Heart left ventricle (tissue), 16 donors: ENCODE measurements at regions not wholly inside any gene's neighbourhood (a gene's known extent, or its start where the extent isn't known, plus 50 kb on each side); places are given as distances from the start of the nearest gene placed in this dataset.
"Not testable (repeated sequence)": the region's sequence is repeated elsewhere in the genome, so short reads cannot be mapped to it uniquely, and the experiment has no call there.

Source experiments
- ATAC-seq, 4 donors: fragments of 200-7000 bp; cut with Tn5 transposase; one replicate each; pipeline ENCODE4 v1.9.1; 2020 to 2022; ENCODE audit warnings: moderate library complexity in 4 of 4, mild to moderate bottlenecking in 3 of 4, moderate number of reproducible peaks in 1 of 4
- DNase-seq, 5 donors: peaks; one replicate each; pipeline ENCODE4 v3.0.0-alpha.2; 2020
- H3K27ac ChIP-seq, 12 donors: fragments of 200-600 bp; sonication (generic) in 4 of 12; one replicate each; pipeline versions ENCODE4 v1.5.0 to v1.8.0; 2016 to 2022; ENCODE audit warnings: mild to moderate bottlenecking in 2 of 12
- H3K27me3 ChIP-seq, 9 donors: fragments of 200-600 bp; sonication (generic) in 2 of 9; one replicate each; pipeline versions ENCODE4 v1.5.1 to v1.8.0; 2016 to 2022; ENCODE audit warnings: mild to moderate bottlenecking in 3 of 9
- H3K36me3 ChIP-seq, 9 donors: fragments of 200-600 bp; sonication (generic) in 2 of 9; one replicate each; pipeline versions ENCODE4 v1.5.0 to v1.8.0; 2018 to 2022; ENCODE audit warnings: mild to moderate bottlenecking in 2 of 9
- H3K4me1 ChIP-seq, 12 donors: fragments of 200-600 bp; sonication (generic) in 4 of 12; one replicate each; pipeline versions ENCODE4 v1.5.0 to v1.8.0; 2016 to 2022; ENCODE audit warnings: mild to moderate bottlenecking in 3 of 12
- H3K4me3 ChIP-seq, 12 donors: fragments of 200-600 bp; sonication (generic) in 4 of 12; one replicate each; pipeline versions ENCODE4 v1.5.0 to v1.8.0; 2017 to 2022; ENCODE audit warnings: mild to moderate bottlenecking in 9 of 12, moderate library complexity in 4 of 12
- H3K9me3 ChIP-seq, 12 donors: fragments of 200-600 bp; sonication (generic) in 4 of 12; one replicate each; pipeline versions ENCODE4 v1.5.0 to v1.8.0; 2016 to 2022; ENCODE audit warnings: mild to moderate bottlenecking in 1 of 12
- CTCF ChIP-seq, 12 donors: fragments of 200-600 bp; sonication (generic) in 4 of 12; IDR thresholded peaks; one replicate each; pipeline versions ENCODE4 v1.5.0 to v1.8.0; 2018 to 2022; ENCODE audit warnings: antibody characterized with exemption in 12 of 12, mild to moderate bottlenecking in 5 of 12
- POLR2A ChIP-seq, 2 donors: fragments of 450-650 bp; IDR thresholded peaks; one replicate each; pipeline ENCODE4 v1.6.1; 2017; ENCODE audit warnings: antibody characterized with exemption in 2 of 2, mild to moderate bottlenecking in 2 of 2, moderate library complexity in 2 of 2
- WGBS, 4 donors: extraction: QIAGEN DNeasy Blood & Tissue Kit in 2 of 4; methylation state at CpG; one replicate each; pipeline versions ENCODE4 v1.1.5 to v1.1.7; 2013 to 2018; 5-methylcytosine and 5-hydroxymethylcytosine counted together
- intact Hi-C, 10 donors: fragments of 100-400 bp; cut with DNase I; formaldehyde crosslinking; loops; one replicate each; pipeline versions ENCODE4 v1.11.1 to v1.14.2; 2022
- donor health status: ischemic (EF 13 %, LVEDD 7.1; RV severe dilation, severe dysfunction).
- donor health status: healthy with polysubstance abuse.
- donor health status: DM: no; HTN: yes; CAD: no.
- donor health status: DM: no; HTN: no; CAD: no.
- donor health status: ischemic (EF 25% LVEDD 6.9; RV normal size, moderate dysfunction).
- donor health status: ischemic (EF 25% LVEDD 5.7; RV mildly dilated, moderate dysfunction).
- donor health status: healthy.
- donor health status: DM: yes; HTN: yes; CAD: no.
- donor health status: ischemic (EF 35%, LVEDD 5.7; RV mildly dilated, moderate dysfunction).
- donor health status: nonischemic (EF 11% LVEDD 7.7; RV severe dilation, severe dysfunction).
- donor health status: DM: yes; HTN: yes; CAD: no.
- donor health status: PGD.
- donor health status: ischemic (EF 29% LVEDD 5.4; RV normal size, mild dysfunction).
- donor health status: nonischemic (EF 23%, LVEDD 6.1; RV moderate dilation, normal function).

- H3K4me1 ChIP-seq = no peaks in the 10 kb centered on the region
- no peak for TF ChIP-seq CTCF (IDR thresholded peaks at IDR 0.05)
- TF ChIP-seq POLR2A (IDR thresholded peaks at IDR 0.05) = no peak
- peaks cover 0 to 7% (median 0%) of the 10 kb centered on the region in 12 donors for H3K9me3 ChIP-seq
- peaks cover 0 to 23% (median 10%) of the 10 kb centered on the region in 9 donors for H3K36me3 ChIP-seq
- intact Hi-C loops = no loop called here
- 87 to 96% (median 93%) methylated on average over 5 of the region's 5 CpGs for WGBS, 4 donors
- ATAC-seq (no peak), DNase-seq (no peak)
- H3K27ac ChIP-seq = no peak overlapping the region
- H3K27me3 ChIP-seq = no peaks in the 10 kb centered on the region
- H3K4me3 ChIP-seq = no peak overlapping the region
These were observed 85.6 kb upstream of the RPH3AL start for GRCh38 chr17:438191-438590.

- DNase-seq = no peak
- no peaks in the 10 kb centered on the region for H3K4me1 ChIP-seq
- no peak for TF ChIP-seq POLR2A (IDR thresholded peaks at IDR 0.05)
- no peak for TF ChIP-seq CTCF (IDR thresholded peaks at IDR 0.05)
- intact Hi-C loops = no loop called here
- peaks cover 0 to 7% (median 0%) of the 10 kb centered on the region in 12 donors for H3K9me3 ChIP-seq
- WGBS, 4 donors = 98 to 100% (median 99%) methylated on average over 2 of the region's 2 CpGs
- H3K4me3 ChIP-seq = no peak overlapping the region
- no peak for ATAC-seq
- H3K27me3 ChIP-seq = no peaks in the 10 kb centered on the region
- peaks cover 0 to 17% (median 3%) of the 10 kb centered on the region in 9 donors for H3K36me3 ChIP-seq
- no peak overlapping the region for H3K27ac ChIP-seq
These were observed 84.9 kb upstream of the RPH3AL start for GRCh38 chr17:437545-437944.

GRCh38 chr17:436571-436970, 84.0 kb upstream of the RPH3AL start:
- ATAC-seq = no peak
- WGBS, 4 donors = 88 to 94% (median 89%) methylated on average over 7 of the region's 7 CpGs
- TF ChIP-seq POLR2A (IDR thresholded peaks at IDR 0.05) = no peak
- no peak for TF ChIP-seq CTCF (IDR thresholded peaks at IDR 0.05)
- Histone ChIP-seq H3K27ac (no peak overlapping the region), H3K4me3 (no peak overlapping the region), H3K27me3 (no peaks in the 10 kb centered on the region), H3K9me3 (peaks cover 0 to 7% (median 0%) of the 10 kb centered on the region in 12 donors), H3K4me1 (no peaks in the 10 kb centered on the region), H3K36me3 (peaks cover 0 to 7% (median 0%) of the 10 kb centered on the region in 9 donors)
- intact Hi-C loops = no loop called here
- no peak for DNase-seq

GRCh38 chr17:432471-432870, 79.9 kb upstream of the RPH3AL start:
- H3K27ac ChIP-seq, ATAC-seq, H3K4me3 ChIP-seq, intact Hi-C loops, H3K36me3 ChIP-seq, H3K4me1 ChIP-seq, DNase-seq, H3K27me3 ChIP-seq: not testable (repeated sequence)
- WGBS, 4 donors = 64 to 73% (median 71%) methylated on average over 2 of the region's 2 CpGs
- H3K9me3 ChIP-seq = peaks cover 0 to 23% (median 10%) of the 10 kb centered on the region in 12 donors

- Histone ChIP-seq H3K27ac (no peak overlapping the region), H3K36me3 (no peaks in the 10 kb centered on the region), H3K27me3 (no peaks in the 10 kb centered on the region), H3K4me3 (no peak overlapping the region), H3K4me1 (no peaks in the 10 kb centered on the region), H3K9me3 (peaks cover 0 to 23% (median 10%) of the 10 kb centered on the region in 12 donors)
- 89 to 94% (median 92%) methylated on average over 4 of the region's 4 CpGs for WGBS, 4 donors
- no peak for DNase-seq
- ATAC-seq = no peak
- no peak for TF ChIP-seq POLR2A (IDR thresholded peaks at IDR 0.05)
- TF ChIP-seq CTCF (IDR thresholded peaks at IDR 0.05) = no peak
- intact Hi-C loops = no loop called here
These were observed 78.9 kb upstream of the RPH3AL start for GRCh38 chr17:431494-431893.
